ENCODE measurements at regions not wholly inside any gene's neighbourhood (a gene's known extent, or its start where the extent isn't known, plus 50 kb on each side); places are given as distances from the start of the nearest gene placed in this dataset.

DNA sequence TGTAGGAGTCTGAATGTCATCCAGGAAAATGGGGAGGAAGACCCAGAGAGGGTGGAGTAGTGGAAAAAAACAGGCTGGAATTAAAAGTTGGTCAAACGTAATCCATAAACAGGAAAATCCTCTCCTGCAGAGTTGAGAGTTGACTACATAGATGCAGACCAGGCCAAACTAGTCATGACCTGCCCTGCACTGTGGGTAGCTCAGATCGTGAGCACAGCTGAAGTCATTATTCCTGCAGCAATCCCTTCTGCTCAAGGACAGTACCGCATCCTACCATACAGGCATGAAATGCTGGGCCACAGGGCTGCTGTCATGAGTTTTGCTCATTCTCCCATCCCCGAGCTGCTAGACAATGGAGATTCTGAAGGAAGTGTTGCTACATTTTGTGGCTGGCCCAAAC, 352.2 kb downstream of the EN1 start:
- ChIA-PET CTCF (interaction anchor here (1.3 to 3.1 kb wide), 3 partner anchors 12 to 360 kb away, joined by 3 to 15 read pairs (median 6); no protein-coding TSS in a partner anchor), POLR2A (no interaction called here)
- TF ChIP-seq, protein P1, sequence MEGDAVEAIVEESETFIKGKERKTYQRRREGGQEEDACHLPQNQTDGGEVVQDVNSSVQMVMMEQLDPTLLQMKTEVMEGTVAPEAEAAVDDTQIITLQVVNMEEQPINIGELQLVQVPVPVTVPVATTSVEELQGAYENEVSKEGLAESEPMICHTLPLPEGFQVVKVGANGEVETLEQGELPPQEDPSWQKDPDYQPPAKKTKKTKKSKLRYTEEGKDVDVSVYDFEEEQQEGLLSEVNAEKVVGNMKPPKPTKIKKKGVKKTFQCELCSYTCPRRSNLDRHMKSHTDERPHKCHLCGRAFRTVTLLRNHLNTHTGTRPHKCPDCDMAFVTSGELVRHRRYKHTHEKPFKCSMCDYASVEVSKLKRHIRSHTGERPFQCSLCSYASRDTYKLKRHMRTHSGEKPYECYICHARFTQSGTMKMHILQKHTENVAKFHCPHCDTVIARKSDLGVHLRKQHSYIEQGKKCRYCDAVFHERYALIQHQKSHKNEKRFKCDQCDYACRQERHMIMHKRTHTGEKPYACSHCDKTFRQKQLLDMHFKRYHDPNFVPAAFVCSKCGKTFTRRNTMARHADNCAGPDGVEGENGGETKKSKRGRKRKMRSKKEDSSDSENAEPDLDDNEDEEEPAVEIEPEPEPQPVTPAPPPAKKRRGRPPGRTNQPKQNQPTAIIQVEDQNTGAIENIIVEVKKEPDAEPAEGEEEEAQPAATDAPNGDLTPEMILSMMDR (IDR thresholded peaks at IDR 0.05; ENCODE audit: insufficient read depth, low read length, missing control alignments), result no peak
- H3K4me3 ChIP-seq (ENCODE audit: low read depth, low read length), result no peak overlapping the region
- DNase-seq (ENCODE audit: low read depth, low spot score), result no peak

DNA sequence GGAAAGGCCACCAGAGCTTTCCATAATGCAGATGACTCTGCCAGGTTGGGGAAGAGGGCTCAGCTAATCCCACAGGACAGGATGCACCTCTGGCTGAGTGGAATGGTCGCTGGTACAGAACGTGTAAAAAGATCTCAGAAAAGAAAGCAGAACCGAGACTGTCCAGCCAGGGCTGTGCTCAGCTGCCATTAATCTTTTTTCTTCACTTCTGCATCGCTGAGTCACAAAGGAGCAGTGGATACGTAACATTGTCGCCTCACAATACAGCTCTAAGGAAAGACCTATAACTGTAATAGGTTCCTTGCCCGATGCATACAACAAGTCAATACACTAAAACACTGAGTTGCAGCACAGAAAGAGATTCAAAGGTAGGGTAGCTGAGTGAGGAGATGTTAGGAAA, 354.2 kb downstream of the EN1 start:
- TF ChIP-seq, protein P1 (IDR thresholded peaks at IDR 0.05; ENCODE audit: insufficient read depth, low read length, missing control alignments), result no peak
- ChIA-PET POLR2A (no interaction called here), CTCF (interaction anchor here (0.7 to 3.1 kb wide), 3 partner anchors 13 to 369 kb away, joined by 3 to 15 read pairs (median 4); no protein-coding TSS in a partner anchor)
- no peak for DNase-seq (ENCODE audit: low read depth, low spot score)
- H3K4me3 ChIP-seq (ENCODE audit: low read depth, low read length), result no peak overlapping the region

DNA sequence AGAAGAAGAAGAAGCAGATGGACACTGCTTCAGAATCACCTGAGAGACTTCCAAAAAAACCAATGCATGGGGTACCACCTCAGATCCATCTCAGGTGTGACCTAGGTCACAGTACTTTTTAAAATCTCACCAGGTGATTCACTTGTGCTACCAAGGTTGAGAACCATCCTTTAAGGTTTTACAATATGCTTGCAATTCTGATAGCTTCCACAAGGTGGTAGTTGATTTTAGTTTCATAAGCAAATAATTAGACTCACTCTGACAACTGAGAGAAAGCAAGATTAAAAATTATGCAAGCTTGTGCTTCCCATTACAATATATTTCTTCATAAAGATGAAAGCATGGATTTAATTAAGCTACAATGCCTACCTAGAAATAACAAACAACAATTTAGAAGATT, 355.1 kb downstream of the EN1 start:
- CTCF ChIA-PET, result interaction anchor here (0.7 to 3.1 kb wide), 3 partner anchors 12 to 363 kb away, joined by 3 to 15 read pairs (median 4); no protein-coding TSS in a partner anchor
- POLR2A ChIA-PET, result interaction anchor here (0.6 kb wide), 1 partner anchor 178 kb away, joined by 4 read pairs; no protein-coding TSS in a partner anchor
- no peak for DNase-seq (ENCODE audit: low read depth, low spot score)
- TF ChIP-seq, protein P1 (IDR thresholded peaks at IDR 0.05; ENCODE audit: insufficient read depth, low read length, missing control alignments), result no peak
- no peak overlapping the region for H3K4me3 ChIP-seq (ENCODE audit: low read depth, low read length)

DNA sequence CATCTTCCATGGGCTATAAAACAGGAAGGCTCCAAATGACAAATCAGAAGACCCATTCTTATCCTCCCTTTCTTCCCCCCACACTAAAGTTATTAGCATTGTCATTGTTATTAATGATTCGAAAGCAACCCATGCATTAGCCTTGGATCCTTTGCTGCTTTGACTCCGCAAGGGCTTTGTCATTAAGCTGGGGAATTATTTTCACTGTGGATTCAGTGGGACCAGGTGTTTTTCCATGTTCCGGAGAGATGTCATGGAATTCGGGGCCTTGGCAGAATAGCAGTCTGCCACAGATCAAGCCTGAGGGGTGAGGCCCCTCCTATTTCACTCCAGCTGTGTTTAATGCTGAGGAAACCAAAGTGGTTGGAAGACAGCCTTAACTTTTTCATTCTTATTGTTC, 357.1 kb downstream of the EN1 start:
- CTCF ChIA-PET, result interaction anchor here (1.4 kb wide), 1 partner anchor 269 kb away, joined by 3 read pairs; no protein-coding TSS in a partner anchor
- POLR2A ChIA-PET, result no interaction called here
- TF ChIP-seq, protein P1 (IDR thresholded peaks at IDR 0.05; ENCODE audit: insufficient read depth, low read length, missing control alignments), result no peak
- DNase-seq (ENCODE audit: low read depth, low spot score), result no peak
- no peak overlapping the region for H3K4me3 ChIP-seq (ENCODE audit: low read depth, low read length)

DNA sequence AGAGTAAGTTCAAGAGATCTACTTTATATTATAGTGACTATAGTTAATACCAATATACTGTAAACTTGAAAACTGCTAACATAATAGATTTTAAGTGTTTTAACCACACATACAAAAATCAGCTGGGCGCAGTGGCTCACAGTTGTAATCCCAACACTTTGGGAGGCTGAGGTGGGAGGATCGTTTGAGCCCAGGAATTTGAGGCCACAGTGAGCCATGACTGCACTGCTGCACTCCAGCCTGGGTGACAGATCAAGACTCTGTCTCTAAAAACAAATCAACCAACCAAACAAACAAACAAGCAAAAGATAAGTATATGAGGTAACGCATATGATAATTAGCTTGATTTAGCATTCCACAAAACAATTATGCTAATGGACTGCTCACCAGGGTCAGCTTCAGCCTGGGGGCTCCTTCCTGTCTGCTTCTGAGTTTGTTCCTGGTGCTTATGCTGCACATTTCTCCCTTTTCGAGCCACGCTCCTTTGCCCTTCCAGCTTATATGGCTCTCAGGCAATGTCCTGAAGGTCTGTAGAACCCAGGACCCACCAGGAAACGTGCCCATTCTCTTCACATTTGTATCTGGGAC, 357.6 kb downstream of the EN1 start:
- no peak for DNase-seq (ENCODE audit: low read depth, low spot score)
- no peak overlapping the region for H3K4me3 ChIP-seq (ENCODE audit: low read depth, low read length)
- ChIA-PET POLR2A (no interaction called here), CTCF (interaction anchor here (0.8 to 1.4 kb wide), 2 partner anchors 268 to 375 kb away, joined by 3 read pairs; no protein-coding TSS in a partner anchor)
- TF ChIP-seq, protein P1 (IDR thresholded peaks at IDR 0.05; ENCODE audit: insufficient read depth, low read length, missing control alignments), result no peak

DNA sequence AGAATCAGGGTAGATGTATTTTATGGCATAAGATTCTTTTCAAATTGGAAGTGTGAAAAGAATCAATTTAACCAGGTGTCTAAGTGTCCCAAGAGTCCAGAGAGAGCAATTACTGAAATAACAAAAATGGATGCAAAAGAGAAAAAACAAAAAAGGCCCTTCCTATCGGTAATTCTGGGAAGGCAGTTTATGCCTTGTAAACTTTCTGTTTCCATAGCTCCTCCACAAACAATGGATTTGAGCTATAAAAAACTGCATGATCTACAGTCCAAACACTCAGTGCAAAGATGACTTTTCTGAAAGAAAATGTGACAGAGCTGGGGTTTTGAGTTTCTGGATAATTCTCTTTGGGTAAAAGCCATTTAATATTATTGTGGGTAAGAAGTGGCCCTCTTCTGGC, 366.1 kb downstream of the EN1 start:
- TF ChIP-seq, protein P1 (IDR thresholded peaks at IDR 0.05; ENCODE audit: insufficient read depth, low read length, missing control alignments), result no peak
- POLR2A ChIA-PET, result no interaction called here
- DNase-seq (ENCODE audit: low read depth, low spot score), result no peak
- CTCF ChIA-PET, result no interaction called here
- H3K4me3 ChIP-seq (ENCODE audit: low read depth, low read length), result no peak overlapping the region

Measured in AG04449 (cell line).